ENCODE measurements at regions not wholly inside any gene's neighbourhood (a gene's known extent, or its start where the extent isn't known, plus 50 kb on each side); places are given as distances from the start of the nearest gene placed in this dataset.
A peak's percentile ranks its signal among the peaks of the same experiment; 100 is the strongest.

DNA sequence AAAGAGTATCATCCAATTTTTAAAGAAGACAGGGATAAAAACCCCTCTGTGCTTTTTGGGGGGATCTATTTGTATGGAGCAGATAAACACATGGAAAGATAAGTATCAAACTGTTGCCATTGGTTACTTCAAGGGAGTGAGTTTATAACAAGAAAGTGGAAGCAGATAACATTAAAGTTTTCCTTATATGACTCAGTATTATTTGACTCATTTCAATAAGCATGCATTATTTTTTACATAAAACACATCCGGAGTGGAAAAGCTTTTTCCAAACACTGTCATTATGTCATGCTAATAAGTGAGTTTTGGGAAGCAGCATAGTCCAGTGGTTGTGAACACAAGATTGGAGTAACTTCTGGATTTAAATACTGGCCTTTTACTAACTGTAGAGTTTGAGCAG, 452.2 kb downstream of the LTN1 start:
- no peaks in the 10 kb centered on the region for H3K9me3 ChIP-seq (replicated peaks; ENCODE audit: control insufficient read depth, insufficient read depth, low read length)
- no peaks in the 10 kb centered on the region for H3K27me3 ChIP-seq (ENCODE audit: control insufficient read depth in 2 of 2, insufficient read depth in 2 of 2, low read length in 2 of 2)
- intact Hi-C loops (cut with micrococcal nuclease) (loop anchor here (1.0 to 5.0 kb wide), 3 partner anchors 18 to 1693 kb away; partner anchors contain the start of gene ADAMTS1), dilution Hi-C loops (cut with MboI; ENCODE audit: extremely low pct_ligation_motif_present, low sequenced_read_pairs) (no loop called here)
- no peaks in the 10 kb centered on the region for H3K79me2 ChIP-seq (ENCODE audit: control insufficient read depth, insufficient read depth, low read length)
- H3K27ac ChIP-seq (ENCODE audit: insufficient read depth, low read depth, low read length) = peak overlapping the region; percentile 85
- FAIRE-seq = peak; percentile 89
- H3K4me1 ChIP-seq (ENCODE audit: control insufficient read depth, extremely low read depth, insufficient read depth, low read length) = peaks cover 37% of the 10 kb centered on the region
- POLR2A ChIA-PET = no interaction called here
- no peak overlapping the region for H3K4me3 ChIP-seq (replicated peaks in 1 of 3; ENCODE audit: insufficient read depth in 1 of 3, low read depth in 1 of 3, low read length in 3 of 3)
- TF ChIP-seq EZH2 (IDR thresholded peaks at IDR 0.05; ENCODE audit: borderline replicate concordance, low read depth, low read length, severe bottlenecking) (no peak), POLR2AphosphoS5 (IDR thresholded peaks at IDR 0.05; ENCODE audit: insufficient read depth, low read depth, low read length) (peak; percentile 21), POLR2A (IDR thresholded peaks at IDR 0.05; ENCODE audit: low read depth, low read length) (no peak), FOS (IDR thresholded peaks at IDR 0.05; ENCODE audit: borderline replicate concordance, insufficient read depth, low read length) (peak; percentile 82), JUN (IDR thresholded peaks at IDR 0.05; ENCODE audit: borderline replicate concordance, insufficient read depth, insufficient read length, low read depth) (peak; percentile 95), GATA2 (IDR thresholded peaks at IDR 0.05; ENCODE audit: insufficient read depth, insufficient read length, low read depth, low read length) (peak; percentile 95), MYC (IDR thresholded peaks at IDR 0.05; ENCODE audit: low read depth, low read length) (no peak)
- TF ChIP-seq, protein P1, sequence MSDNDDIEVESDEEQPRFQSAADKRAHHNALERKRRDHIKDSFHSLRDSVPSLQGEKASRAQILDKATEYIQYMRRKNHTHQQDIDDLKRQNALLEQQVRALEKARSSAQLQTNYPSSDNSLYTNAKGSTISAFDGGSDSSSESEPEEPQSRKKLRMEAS (IDR thresholded peaks at IDR 0.05; ENCODE audit: insufficient read depth, insufficient read length) = no peak
- TF ChIP-seq, protein P2, sequence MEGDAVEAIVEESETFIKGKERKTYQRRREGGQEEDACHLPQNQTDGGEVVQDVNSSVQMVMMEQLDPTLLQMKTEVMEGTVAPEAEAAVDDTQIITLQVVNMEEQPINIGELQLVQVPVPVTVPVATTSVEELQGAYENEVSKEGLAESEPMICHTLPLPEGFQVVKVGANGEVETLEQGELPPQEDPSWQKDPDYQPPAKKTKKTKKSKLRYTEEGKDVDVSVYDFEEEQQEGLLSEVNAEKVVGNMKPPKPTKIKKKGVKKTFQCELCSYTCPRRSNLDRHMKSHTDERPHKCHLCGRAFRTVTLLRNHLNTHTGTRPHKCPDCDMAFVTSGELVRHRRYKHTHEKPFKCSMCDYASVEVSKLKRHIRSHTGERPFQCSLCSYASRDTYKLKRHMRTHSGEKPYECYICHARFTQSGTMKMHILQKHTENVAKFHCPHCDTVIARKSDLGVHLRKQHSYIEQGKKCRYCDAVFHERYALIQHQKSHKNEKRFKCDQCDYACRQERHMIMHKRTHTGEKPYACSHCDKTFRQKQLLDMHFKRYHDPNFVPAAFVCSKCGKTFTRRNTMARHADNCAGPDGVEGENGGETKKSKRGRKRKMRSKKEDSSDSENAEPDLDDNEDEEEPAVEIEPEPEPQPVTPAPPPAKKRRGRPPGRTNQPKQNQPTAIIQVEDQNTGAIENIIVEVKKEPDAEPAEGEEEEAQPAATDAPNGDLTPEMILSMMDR (IDR thresholded peaks at IDR 0.05; ENCODE audit: extremely low read depth in 1 of 2, insufficient read depth in 1 of 2, low read depth in 1 of 2, low read length in 2 of 2) = no peak
- no peaks in the 10 kb centered on the region for H4K20me1 ChIP-seq (replicated peaks; ENCODE audit: control insufficient read depth, extremely low read depth, insufficient read depth, low read length)
- BruUV-seq (replicated peaks) = no TSS peak
- peak overlapping the region; percentile 53 for H3K9ac ChIP-seq (replicated peaks; ENCODE audit: extremely low read depth, insufficient read depth, low read length)
- DNase-seq (ENCODE audit: low read depth, low spot score) = peak; percentile 93
- CTCF ChIA-PET = interaction anchor here (0.9 to 2.4 kb wide), 5 partner anchors 10 to 204 kb away, joined by 3 to 11 read pairs (median 3); no protein-coding TSS in a partner anchor
- H3K4me2 ChIP-seq (ENCODE audit: insufficient read depth, low read length) = peak overlapping the region; percentile 47
- no peaks in the 10 kb centered on the region for H3K36me3 ChIP-seq (ENCODE audit: control insufficient read depth in 2 of 2, extremely low read depth in 1 of 2, insufficient read depth in 2 of 2, low read length in 2 of 2)
- H3K9me1 ChIP-seq (replicated peaks; ENCODE audit: control insufficient read depth, extremely low read depth, insufficient read depth, low read length) = no peaks in the 10 kb centered on the region
- no peak overlapping the region for H2AFZ ChIP-seq (ENCODE audit: low read depth, low read length)
